Neutrophil (primary cell): ENCODE measurements at regions not wholly inside any gene's neighbourhood (a gene's known extent, or its start where the extent isn't known, plus 50 kb on each side); places are given as distances from the start of the nearest gene placed in this dataset.

Experiments used
- H3K27ac ChIP-seq: fragments of 200-600 bp; sonication (generic); 2 replicates; pipeline ENCODE4 v1.5.1; 2016; ENCODE audit warnings: mild to moderate bottlenecking, moderate library complexity
- H3K27me3 ChIP-seq: fragments of 200-600 bp; sonication (generic); 2 replicates; pipeline ENCODE4 v1.6.0; 2016; ENCODE audit warnings: mild to moderate bottlenecking
- H3K36me3 ChIP-seq: fragments of 200-600 bp; sonication (generic); 2 replicates; pipeline ENCODE4 v1.5.1; 2017
- H3K4me1 ChIP-seq, 2 experiments: fragments of 200-600 bp in 1 of 2; sonication (generic) in 1 of 2; 1 replicate in 1 of 2; 2 replicates in 1 of 2; pipeline versions ENCODE4 v1.5.1 to v1.6.1; 2013 to 2016; ENCODE audit warnings: low read depth in 1 of 2, low read length in 1 of 2, mild to moderate bottlenecking in 1 of 2, moderate library complexity in 1 of 2; ENCODE audit not compliant: control insufficient read depth in 1 of 2, insufficient read depth in 1 of 2
- H3K4me3 ChIP-seq, 2 experiments: fragments of 200-600 bp in 1 of 2; sonication (generic) in 1 of 2; 1 replicate in 1 of 2; 2 replicates in 1 of 2; pipeline ENCODE4 v1.5.1; 2013 to 2016; ENCODE audit warnings: low read depth in 1 of 2, low read length in 1 of 2, mild to moderate bottlenecking in 1 of 2, moderate library complexity in 1 of 2
- H3K9me3 ChIP-seq: fragments of 200-600 bp; sonication (generic); 2 replicates; pipeline ENCODE4 v1.5.1; 2016
- TF ChIP-seq, protein P1 (sequence below): fragments of 200-600 bp; sonication (generic); IDR thresholded peaks from 2 replicates; pipeline ENCODE4 v1.5.1; 2016; ENCODE audit warnings: antibody characterized with exemption

DNA sequence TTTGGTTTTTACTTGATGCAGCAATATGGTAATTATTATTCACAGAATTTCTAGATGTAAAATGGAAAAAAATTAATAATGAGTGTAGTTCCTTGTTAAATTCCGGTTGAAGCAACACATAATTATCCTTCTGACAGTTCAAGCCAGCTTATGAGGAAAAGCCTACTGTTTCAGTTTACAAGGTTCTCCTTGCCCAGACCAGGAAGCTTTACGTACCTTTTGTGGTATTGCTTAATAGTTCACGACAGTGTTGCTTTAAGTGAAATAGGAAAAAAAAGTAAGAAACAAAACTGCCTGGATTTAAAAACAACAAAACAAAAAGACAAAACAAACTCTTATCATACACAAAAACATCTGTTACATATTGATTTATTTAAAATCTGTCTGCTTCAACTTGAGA is 547.3 kb upstream of the C9orf72 start:
- no peak overlapping the region for H3K27ac ChIP-seq
- no peaks in the 10 kb centered on the region for H3K36me3 ChIP-seq
- no peaks in the 10 kb centered on the region for H3K9me3 ChIP-seq
- H3K4me1 ChIP-seq = no peaks in the 10 kb centered on the region
- TF ChIP-seq, protein P1, sequence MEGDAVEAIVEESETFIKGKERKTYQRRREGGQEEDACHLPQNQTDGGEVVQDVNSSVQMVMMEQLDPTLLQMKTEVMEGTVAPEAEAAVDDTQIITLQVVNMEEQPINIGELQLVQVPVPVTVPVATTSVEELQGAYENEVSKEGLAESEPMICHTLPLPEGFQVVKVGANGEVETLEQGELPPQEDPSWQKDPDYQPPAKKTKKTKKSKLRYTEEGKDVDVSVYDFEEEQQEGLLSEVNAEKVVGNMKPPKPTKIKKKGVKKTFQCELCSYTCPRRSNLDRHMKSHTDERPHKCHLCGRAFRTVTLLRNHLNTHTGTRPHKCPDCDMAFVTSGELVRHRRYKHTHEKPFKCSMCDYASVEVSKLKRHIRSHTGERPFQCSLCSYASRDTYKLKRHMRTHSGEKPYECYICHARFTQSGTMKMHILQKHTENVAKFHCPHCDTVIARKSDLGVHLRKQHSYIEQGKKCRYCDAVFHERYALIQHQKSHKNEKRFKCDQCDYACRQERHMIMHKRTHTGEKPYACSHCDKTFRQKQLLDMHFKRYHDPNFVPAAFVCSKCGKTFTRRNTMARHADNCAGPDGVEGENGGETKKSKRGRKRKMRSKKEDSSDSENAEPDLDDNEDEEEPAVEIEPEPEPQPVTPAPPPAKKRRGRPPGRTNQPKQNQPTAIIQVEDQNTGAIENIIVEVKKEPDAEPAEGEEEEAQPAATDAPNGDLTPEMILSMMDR = no peak
- H3K4me3 ChIP-seq = no peak overlapping the region
- H3K27me3 ChIP-seq = no peaks in the 10 kb centered on the region

DNA sequence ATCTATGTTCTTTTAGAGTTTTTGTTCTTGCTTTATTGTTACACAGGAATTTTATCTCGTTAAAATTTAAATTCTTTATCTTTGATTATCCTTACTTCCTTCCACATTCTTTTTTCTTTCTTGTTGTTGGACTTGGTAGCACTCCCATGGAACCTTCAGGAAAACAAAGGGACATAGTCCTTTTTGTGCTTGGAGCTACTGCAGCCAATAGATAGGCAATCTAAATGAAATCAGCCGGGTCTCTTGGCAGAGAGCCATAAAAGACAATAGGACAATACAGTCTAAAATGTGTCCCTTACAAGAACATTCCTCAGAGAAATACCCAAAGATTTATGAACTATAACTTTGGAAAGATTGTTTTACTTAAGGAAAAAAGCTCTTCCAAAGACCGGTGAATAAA is 548.1 kb upstream of the C9orf72 start:
- H3K4me3 ChIP-seq = no peak overlapping the region
- no peaks in the 10 kb centered on the region for H3K4me1 ChIP-seq
- no peak overlapping the region for H3K27ac ChIP-seq
- H3K9me3 ChIP-seq = no peaks in the 10 kb centered on the region
- H3K36me3 ChIP-seq = no peaks in the 10 kb centered on the region
- TF ChIP-seq, protein P1 = no peak
- no peaks in the 10 kb centered on the region for H3K27me3 ChIP-seq

DNA sequence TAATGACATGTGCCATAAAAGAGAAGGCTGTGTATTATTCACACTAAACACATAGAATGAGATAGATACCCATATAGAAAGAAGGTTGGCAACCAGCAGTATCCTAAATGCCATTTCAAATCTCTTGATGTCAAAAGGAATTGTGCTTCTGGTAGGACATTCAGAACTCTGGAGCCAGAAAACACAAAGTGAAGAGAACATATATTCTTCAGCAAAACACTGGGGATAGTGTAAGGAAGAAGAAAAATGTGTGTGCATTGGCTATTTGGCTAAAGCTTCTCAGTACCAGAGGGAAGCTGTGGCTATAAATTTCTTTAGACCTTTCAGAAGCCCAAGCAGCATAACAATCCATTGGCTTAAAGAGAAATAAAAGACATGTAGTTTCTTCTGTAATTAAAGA is 551.6 kb upstream of the C9orf72 start:
- TF ChIP-seq, protein P1 = no peak
- Histone ChIP-seq H3K36me3 (no peaks in the 10 kb centered on the region), H3K27me3 (no peaks in the 10 kb centered on the region), H3K4me1 (no peaks in the 10 kb centered on the region), H3K27ac (no peak overlapping the region), H3K9me3 (no peaks in the 10 kb centered on the region), H3K4me3 (no peak overlapping the region)

DNA sequence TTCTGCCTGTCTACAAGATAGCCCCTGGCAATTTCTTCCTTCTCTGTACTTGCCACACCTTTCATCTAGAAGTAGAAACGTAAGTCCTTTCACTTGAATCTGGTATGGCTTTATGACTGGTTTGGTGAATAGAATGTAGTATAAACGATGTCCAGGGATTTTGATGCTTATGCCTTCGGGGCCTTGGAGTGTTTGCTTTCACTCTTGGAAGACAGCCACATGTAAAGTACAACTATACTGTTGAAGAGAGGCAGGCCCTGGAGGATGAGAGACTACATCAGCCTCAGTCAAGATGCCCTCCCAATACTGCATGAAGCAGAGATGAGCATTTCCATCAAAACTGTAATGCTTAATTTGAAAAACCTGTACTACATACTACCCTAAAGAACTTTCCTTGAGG is 553.8 kb upstream of the C9orf72 start:
- no peaks in the 10 kb centered on the region for H3K27me3 ChIP-seq
- no peaks in the 10 kb centered on the region for H3K36me3 ChIP-seq
- TF ChIP-seq, protein P1 = no peak
- no peaks in the 10 kb centered on the region for H3K9me3 ChIP-seq
- H3K4me3 ChIP-seq = no peak overlapping the region
- H3K4me1 ChIP-seq = no peaks in the 10 kb centered on the region
- H3K27ac ChIP-seq = no peak overlapping the region

DNA sequence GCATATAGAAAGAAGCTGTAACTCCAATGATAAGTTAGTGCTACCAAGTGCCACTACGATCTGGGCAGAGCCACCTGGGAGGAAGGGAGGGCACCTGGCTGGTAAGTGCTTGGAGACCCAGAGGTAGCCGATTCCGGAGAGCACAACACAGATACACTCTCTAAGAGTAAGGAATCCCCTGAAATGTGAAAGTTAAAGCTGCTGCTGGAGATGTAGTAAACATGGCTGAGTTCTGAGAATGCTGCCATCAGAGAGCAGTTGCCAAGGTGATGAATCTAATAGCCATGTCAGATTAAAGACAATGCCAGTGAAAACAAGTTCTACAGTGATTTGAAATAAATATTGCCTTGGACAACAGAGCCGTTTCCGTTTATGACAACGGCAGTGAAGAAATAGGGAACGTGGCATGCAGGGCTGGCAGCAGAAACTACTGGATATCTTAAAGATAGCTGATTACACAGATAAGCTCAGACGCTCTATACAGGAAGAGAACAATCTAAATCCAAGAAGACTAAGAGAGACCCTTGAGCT is 561.2 kb upstream of the C9orf72 start:
- no peak overlapping the region for H3K4me3 ChIP-seq
- TF ChIP-seq, protein P1 = no peak
- no peaks in the 10 kb centered on the region for H3K36me3 ChIP-seq
- no peaks in the 10 kb centered on the region for H3K4me1 ChIP-seq
- H3K9me3 ChIP-seq = no peaks in the 10 kb centered on the region
- H3K27ac ChIP-seq = no peak overlapping the region
- no peaks in the 10 kb centered on the region for H3K27me3 ChIP-seq

DNA sequence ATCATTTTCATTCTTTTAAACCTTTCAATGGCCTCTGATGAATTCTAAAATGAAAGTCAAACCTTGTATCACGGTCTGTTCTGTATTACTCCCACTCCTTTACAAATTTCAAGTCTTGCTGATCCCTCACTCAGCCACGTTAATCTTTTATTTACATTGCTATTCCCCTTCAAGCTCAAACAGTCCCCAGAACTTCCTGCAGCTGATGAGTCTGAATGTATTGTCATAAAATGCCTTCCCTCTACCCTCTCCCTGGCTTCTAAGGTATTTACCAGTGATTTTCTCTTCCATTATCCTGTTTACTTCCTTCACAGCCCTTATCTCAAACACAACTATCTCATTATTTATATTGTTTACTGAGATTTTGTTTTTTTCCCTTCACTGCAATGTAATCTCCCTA is 562.3 kb upstream of the C9orf72 start:
- no peak overlapping the region for H3K4me3 ChIP-seq
- H3K4me1 ChIP-seq = no peaks in the 10 kb centered on the region
- no peak overlapping the region for H3K27ac ChIP-seq
- TF ChIP-seq, protein P1 = no peak
- H3K36me3 ChIP-seq = no peaks in the 10 kb centered on the region
- no peaks in the 10 kb centered on the region for H3K9me3 ChIP-seq
- no peaks in the 10 kb centered on the region for H3K27me3 ChIP-seq
